ENCODE measurements at regions not wholly inside any gene's neighbourhood (a gene's known extent, or its start where the extent isn't known, plus 50 kb on each side); places are given as distances from the start of the nearest gene placed in this dataset.

GRCh38 chr17:77429969-77430752, 289.4 kb downstream of the SEC14L1 start (continued):
- TF ChIP-seq BATF2 (CRISPR knock-in tag; IDR thresholded peaks at IDR 0.05) (no peak), ZMYM4 (CRISPR knock-in tag; IDR thresholded peaks at IDR 0.05) (0 out of 2 replicates have a peak, but pooled peaks have one; percentile 9), E2F2 (CRISPR knock-in tag; IDR thresholded peaks at IDR 0.05; ENCODE audit: borderline replicate concordance) (no peak), PBX2 (CRISPR knock-in tag; IDR thresholded peaks at IDR 0.05) (peak; percentile 17; the same call in 1 of the 2 replicates), MXD1 (CRISPR knock-in tag; IDR thresholded peaks at IDR 0.05) (no peak), NR0B2 (CRISPR knock-in tag; IDR thresholded peaks at IDR 0.05) (no peak), TFDP2 (CRISPR knock-in tag; IDR thresholded peaks at IDR 0.05) (peak; percentile 33; the same call in 1 of the 2 replicates), ZBTB46 (CRISPR knock-in tag; IDR thresholded peaks at IDR 0.05; ENCODE audit: borderline replicate concordance) (no peak), GFI1 (CRISPR knock-in tag; IDR thresholded peaks at IDR 0.05; ENCODE audit: borderline replicate concordance) (peak; percentile 80), KLF6 (CRISPR knock-in tag; IDR thresholded peaks at IDR 0.05) (no peak), ZNF737 (CRISPR knock-in tag; IDR thresholded peaks at IDR 0.05; ENCODE audit: borderline replicate concordance) (no peak), UBTF (CRISPR knock-in tag; IDR thresholded peaks at IDR 0.05) (peak; percentile 61), ZNF770 (CRISPR knock-in tag; IDR thresholded peaks at IDR 0.05) (peak; percentile 19; the same call in 1 of the 2 replicates)

Measured in HepG2 (cell line).